RPMI7951 (cell line): ENCODE measurements at regions not wholly inside any gene's neighbourhood (a gene's known extent, or its start where the extent isn't known, plus 50 kb on each side); places are given as distances from the start of the nearest gene placed in this dataset.

Experiments
- DNase-seq: peaks from one replicate; pipeline ENCODE4 v3.0.0-alpha.2; 2012; ENCODE audit warnings: low read depth

- DNase-seq: no peak
Measured at GRCh38 chr3:8255725-8256124, 245.9 kb upstream of the LMCD1 start.

GRCh38 chr3:8256441-8257071 lies 245.1 kb upstream of the LMCD1 start:
- DNase-seq: no peak

- no peak for DNase-seq
Measured at GRCh38 chr3:8261018-8261417, 240.6 kb upstream of the LMCD1 start.

GRCh38 chr3:8266730-8267131 lies 234.9 kb upstream of the LMCD1 start:
- no peak for DNase-seq

GRCh38 chr3:8273479-8273878 lies 228.1 kb upstream of the LMCD1 start:
- DNase-seq: no peak

DNA sequence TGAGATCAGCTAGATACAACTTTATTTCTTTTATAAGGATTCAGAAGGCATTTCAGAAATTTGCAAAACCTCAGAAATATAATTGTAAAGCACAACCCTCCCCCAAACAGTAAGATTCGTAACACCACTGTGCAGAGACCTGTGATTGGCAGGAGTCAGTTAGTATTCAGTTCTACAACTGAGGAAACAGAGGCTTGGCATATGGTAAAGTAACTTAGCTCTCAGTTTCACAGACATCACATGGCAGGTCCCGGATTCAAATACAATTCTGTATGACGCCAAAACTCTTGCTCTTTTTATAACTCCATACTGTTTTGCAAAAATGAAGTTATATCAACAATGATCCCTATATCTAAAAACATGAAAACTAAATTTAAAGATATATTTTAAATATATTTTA lies 225.6 kb upstream of the LMCD1 start:
- no peak for DNase-seq

DNA sequence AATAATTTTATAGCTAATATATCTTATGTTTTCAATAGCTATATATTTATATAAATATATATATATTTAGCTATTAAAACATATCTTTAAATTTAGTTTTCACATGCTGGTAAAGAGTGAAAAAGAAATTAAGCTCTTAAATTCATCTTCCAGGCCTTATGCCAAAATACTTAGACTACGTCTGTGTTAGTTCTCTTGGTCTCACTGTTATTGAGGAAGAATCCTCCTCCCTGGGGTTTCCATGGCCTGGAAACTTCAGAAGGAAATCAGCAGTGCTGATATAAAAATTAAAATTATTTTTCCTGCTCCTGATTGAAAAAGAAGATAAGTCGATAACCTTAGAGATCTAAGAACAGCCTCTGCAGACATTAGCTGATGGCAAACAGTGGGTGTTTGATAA lies 225.1 kb upstream of the LMCD1 start:
- no peak for DNase-seq

- no peak for DNase-seq
Measured at GRCh38 chr3:8278448-8278847, 223.2 kb upstream of the LMCD1 start.

GRCh38 chr3:8279476-8279875 lies 222.1 kb upstream of the LMCD1 start:
- DNase-seq: no peak

GRCh38 chr3:8279886-8280550 lies 221.6 kb upstream of the LMCD1 start:
- DNase-seq: no peak

- DNase-seq: no peak
Measured at GRCh38 chr3:8282541-8283165, 219.0 kb upstream of the LMCD1 start.

- no peak for DNase-seq
Measured at GRCh38 chr3:8283193-8283592, 218.4 kb upstream of the LMCD1 start.

GRCh38 chr3:8286086-8286485 lies 215.5 kb upstream of the LMCD1 start:
- DNase-seq: no peak

DNA sequence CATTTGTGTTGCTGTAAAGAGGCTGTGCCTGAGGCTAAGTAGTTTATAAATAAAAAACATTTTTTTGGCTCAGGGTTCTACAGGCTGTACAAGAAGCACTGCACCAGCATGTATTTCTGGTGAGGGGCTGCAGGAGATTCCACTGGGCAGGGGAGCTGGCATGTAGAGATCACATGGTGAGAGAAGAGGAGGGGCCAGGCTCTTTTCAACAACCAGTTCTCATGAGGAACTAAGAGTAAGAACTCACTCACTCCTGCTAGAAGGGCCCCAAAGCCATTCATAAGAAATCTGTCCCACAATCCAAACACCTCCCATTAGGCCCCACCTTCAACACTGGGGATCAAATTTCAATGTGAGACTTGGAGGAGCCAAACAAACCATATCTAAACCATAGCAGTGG lies 214.9 kb upstream of the LMCD1 start:
- DNase-seq: no peak

GRCh38 chr3:8290611-8291010 lies 211.0 kb upstream of the LMCD1 start:
- DNase-seq: no peak

DNA sequence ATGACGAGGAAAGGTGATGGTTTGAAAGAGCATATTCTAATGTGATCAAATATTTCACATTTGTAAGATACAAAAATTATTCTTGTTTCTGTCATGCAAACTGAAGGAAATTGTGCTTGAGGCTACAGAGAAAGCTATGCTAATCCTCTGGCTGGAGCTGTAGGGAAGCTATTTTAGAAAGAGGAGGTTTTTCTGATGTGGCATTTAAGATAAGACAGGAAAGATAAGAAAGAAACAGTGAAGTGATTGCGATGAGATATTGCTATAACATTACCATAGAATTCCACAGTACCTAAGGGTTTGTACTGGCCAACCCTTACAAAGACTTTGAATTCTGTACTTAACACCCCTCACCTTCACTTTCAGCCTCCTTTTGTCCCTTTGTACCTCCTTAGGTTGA lies 205.2 kb upstream of the LMCD1 start:
- DNase-seq: no peak

DNA sequence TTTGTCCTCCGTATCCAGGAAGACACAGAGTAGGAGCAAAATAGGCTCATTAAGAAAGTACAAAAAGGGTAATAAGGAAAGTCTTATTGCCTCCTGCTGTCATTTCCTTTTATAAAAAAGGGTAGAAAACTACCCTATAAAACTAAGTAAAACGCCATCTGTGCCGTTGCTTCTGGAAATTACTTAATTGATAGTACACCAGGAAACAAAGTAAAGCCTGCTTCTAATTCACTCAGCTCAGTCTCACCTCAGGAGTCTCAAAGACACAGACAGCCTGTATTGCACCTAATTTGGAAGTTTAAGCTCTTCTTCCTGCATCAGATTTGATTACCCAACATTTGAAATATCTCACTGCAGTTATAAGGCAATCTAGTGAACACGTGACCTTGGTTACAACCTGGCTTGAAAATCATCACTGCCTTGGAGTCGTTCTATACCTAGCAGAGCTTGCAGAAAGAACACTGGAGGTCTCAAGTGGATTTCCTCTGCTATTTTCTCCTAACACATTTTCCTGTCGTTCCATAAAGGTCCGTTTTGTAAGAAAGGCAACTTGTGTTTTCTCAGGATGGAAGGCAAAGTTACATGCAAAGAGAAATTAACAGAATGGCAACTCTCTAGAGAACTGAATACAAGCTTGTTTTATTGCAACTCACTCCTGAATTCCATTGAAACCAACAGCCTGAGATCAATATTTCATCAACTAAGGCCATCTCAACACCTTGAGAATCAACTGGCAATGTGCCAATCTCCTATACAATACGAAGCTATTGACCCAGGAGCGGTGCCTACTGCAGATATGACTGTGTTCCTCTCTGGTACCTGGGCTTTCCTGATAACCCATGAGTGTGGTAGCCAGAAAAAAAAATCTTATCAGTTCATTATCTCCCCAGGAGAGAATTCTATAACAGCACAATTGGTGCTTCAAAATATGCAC lies 203.3 kb upstream of the LMCD1 start:
- DNase-seq: no peak

GRCh38 chr3:8301977-8302735 lies 199.5 kb upstream of the LMCD1 start:
- DNase-seq: peak; percentile 50

- DNase-seq: peak; percentile 16
Measured at GRCh38 chr3:8303466-8303865, 198.2 kb upstream of the LMCD1 start.

- DNase-seq: no peak
Measured at GRCh38 chr3:8305371-8305770, 196.3 kb upstream of the LMCD1 start.

- DNase-seq: peak; percentile 5
Measured at GRCh38 chr3:8307545-8308110, 194.0 kb upstream of the LMCD1 start.
